Muscle of leg (tissue), 3 donors: ENCODE measurements at regions not wholly inside any gene's neighbourhood (a gene's known extent, or its start where the extent isn't known, plus 50 kb on each side); places are given as distances from the start of the nearest gene placed in this dataset.

ENCODE experiments used
- DNase-seq: peaks from one replicate; pipeline ENCODE4 v3.0.0; 2013
- H3K27ac ChIP-seq: one replicate; pipeline ENCODE4 v1.5.1; 2013; ENCODE audit warnings: mild to moderate bottlenecking, low read length, control low read depth
- H3K27me3 ChIP-seq: one replicate; pipeline ENCODE4 v1.6.1; 2013; ENCODE audit warnings: low read length; ENCODE audit not compliant: control insufficient read depth, insufficient read depth
- H3K36me3 ChIP-seq: one replicate; pipeline ENCODE4 v1.6.1; 2013; ENCODE audit warnings: low read length; ENCODE audit not compliant: control insufficient read depth, insufficient read depth
- H3K4me1 ChIP-seq: one replicate; pipeline ENCODE4 v1.6.1; 2013; ENCODE audit warnings: low read length; ENCODE audit not compliant: control insufficient read depth, insufficient read depth
- H3K4me3 ChIP-seq: one replicate; pipeline ENCODE4 v1.5.1; 2013; ENCODE audit warnings: low read length, control low read depth
- H3K9me3 ChIP-seq: replicated peaks from 2 replicates; pipeline ENCODE4 v1.6.1; 2013; ENCODE audit warnings: low read depth, low read length; ENCODE audit not compliant: control insufficient read depth
- WGBS: methylation state at CpG from one replicate; pipeline ENCODE4 v1.1.5; 2013; ENCODE audit warnings: missing lambda C conversion rate; ENCODE audit not compliant: insufficient coverage; 5-methylcytosine and 5-hydroxymethylcytosine counted together

GRCh38 chr15:29558261-29558660, 264.0 kb downstream of the TJP1 start:
- peaks cover 3% of the 10 kb centered on the region for H3K9me3 ChIP-seq
- no peaks in the 10 kb centered on the region for H3K4me1 ChIP-seq
- no peaks in the 10 kb centered on the region for H3K36me3 ChIP-seq
- H3K27me3 ChIP-seq: no peaks in the 10 kb centered on the region
- no peak overlapping the region for H3K27ac ChIP-seq
- WGBS: 87% methylated on average over 6 of the region's 9 CpGs
- H3K4me3 ChIP-seq: no peak overlapping the region
- no peak for DNase-seq

- peaks cover 3% of the 10 kb centered on the region for H3K9me3 ChIP-seq
- H3K36me3 ChIP-seq: no peaks in the 10 kb centered on the region
- WGBS: 66% methylated on average over 5 of the region's 6 CpGs
- H3K27me3 ChIP-seq: no peaks in the 10 kb centered on the region
- no peak overlapping the region for H3K4me3 ChIP-seq
- no peak overlapping the region for H3K27ac ChIP-seq
- no peaks in the 10 kb centered on the region for H3K4me1 ChIP-seq
- no peak for DNase-seq
Measured at GRCh38 chr15:29557171-29557570, 265.1 kb downstream of the TJP1 start.

- Histone ChIP-seq H3K4me1 (no peaks in the 10 kb centered on the region), H3K36me3 (no peaks in the 10 kb centered on the region), H3K27ac (no peak overlapping the region), H3K27me3 (no peaks in the 10 kb centered on the region), H3K9me3 (peaks cover 3% of the 10 kb centered on the region), H3K4me3 (no peak overlapping the region)
- no peak for DNase-seq
- WGBS: 64% methylated on average over 3 of the region's 4 CpGs
Measured at GRCh38 chr15:29556380-29556779, 265.9 kb downstream of the TJP1 start.

- WGBS: 70% methylated on average over 2 of the region's 4 CpGs
- Histone ChIP-seq H3K27me3 (no peaks in the 10 kb centered on the region), H3K4me3 (no peak overlapping the region), H3K4me1 (no peaks in the 10 kb centered on the region), H3K36me3 (no peaks in the 10 kb centered on the region), H3K27ac (no peak overlapping the region), H3K9me3 (peaks cover 3% of the 10 kb centered on the region)
- no peak for DNase-seq
Measured at GRCh38 chr15:29554531-29554930, 267.7 kb downstream of the TJP1 start.

GRCh38 chr15:29550834-29551465, 271.3 kb downstream of the TJP1 start:
- Histone ChIP-seq H3K36me3 (no peaks in the 10 kb centered on the region), H3K4me1 (no peaks in the 10 kb centered on the region), H3K9me3 (peaks cover 5% of the 10 kb centered on the region), H3K4me3 (no peak overlapping the region), H3K27ac (no peak overlapping the region), H3K27me3 (no peaks in the 10 kb centered on the region)
- DNase-seq: no peak
- 88% methylated on average over 3 of the region's 5 CpGs for WGBS

GRCh38 chr15:29548006-29548405, 274.3 kb downstream of the TJP1 start:
- Histone ChIP-seq H3K4me3 (no peak overlapping the region), H3K27me3 (no peaks in the 10 kb centered on the region), H3K36me3 (no peaks in the 10 kb centered on the region), H3K4me1 (no peaks in the 10 kb centered on the region), H3K27ac (no peak overlapping the region), H3K9me3 (peaks cover 7% of the 10 kb centered on the region)
- no CpG with 5 or more reads among the region's 2 CpGs for WGBS
- DNase-seq: no peak

- H3K4me3 ChIP-seq: no peak overlapping the region
- 79% methylated on average over 5 of the region's 7 CpGs for WGBS
Measured at GRCh38 chr15:29544513-29545128, 275.0 kb upstream of the NSMCE3 start.

GRCh38 chr15:29542994-29543393, 273.4 kb upstream of the NSMCE3 start:
- no peak for DNase-seq
- Histone ChIP-seq H3K27ac (no peak overlapping the region), H3K36me3 (no peaks in the 10 kb centered on the region), H3K4me1 (no peaks in the 10 kb centered on the region), H3K9me3 (peaks cover 7% of the 10 kb centered on the region), H3K27me3 (no peaks in the 10 kb centered on the region), H3K4me3 (no peak overlapping the region)
- 71% methylated on average over 1 of the region's 1 CpG for WGBS

More at GRCh38 chr15:29544513-29545128, 275.0 kb upstream of the NSMCE3 start:
- H3K9me3 ChIP-seq: peaks cover 7% of the 10 kb centered on the region
- H3K36me3 ChIP-seq: no peaks in the 10 kb centered on the region
- H3K27ac ChIP-seq: no peak overlapping the region
- DNase-seq: no peak
- no peaks in the 10 kb centered on the region for H3K27me3 ChIP-seq
- H3K4me1 ChIP-seq: no peaks in the 10 kb centered on the region

- no peak overlapping the region for H3K27ac ChIP-seq
- H3K27me3 ChIP-seq: no peaks in the 10 kb centered on the region
- peaks cover 7% of the 10 kb centered on the region for H3K9me3 ChIP-seq
- 67% methylated on average over 7 of the region's 7 CpGs for WGBS
- H3K4me3 ChIP-seq: no peak overlapping the region
- no peaks in the 10 kb centered on the region for H3K36me3 ChIP-seq
- no peaks in the 10 kb centered on the region for H3K4me1 ChIP-seq
- no peak for DNase-seq
Measured at GRCh38 chr15:29541309-29541708, 271.7 kb upstream of the NSMCE3 start.

- no peaks in the 10 kb centered on the region for H3K4me1 ChIP-seq
- DNase-seq: no peak
- H3K36me3 ChIP-seq: no peaks in the 10 kb centered on the region
- 91% methylated on average over 4 of the region's 5 CpGs for WGBS
- no peaks in the 10 kb centered on the region for H3K27me3 ChIP-seq
- no peak overlapping the region for H3K27ac ChIP-seq
- H3K4me3 ChIP-seq: no peak overlapping the region
- peaks cover under 1% of the 10 kb centered on the region for H3K9me3 ChIP-seq
Measured at GRCh38 chr15:29540479-29540878, 270.9 kb upstream of the NSMCE3 start.
